B cell (primary cell): ENCODE measurements at regions not wholly inside any gene's neighbourhood (a gene's known extent, or its start where the extent isn't known, plus 50 kb on each side); places are given as distances from the start of the nearest gene placed in this dataset.

ENCODE experiments used
- ATAC-seq: fragments of 200-7000 bp; cut with Tn5 transposase; one replicate; pipeline ENCODE4 v1.10.0; 2021; ENCODE audit warnings: low read depth, mild to moderate bottlenecking, moderate number of reproducible peaks, moderate library complexity
- CTCF ChIA-PET: fragments of 350-600 bp; sonication (Branson Sonifier 250); formaldehyde crosslinking; loops from one replicate; lab custom pipeline; 2021; ENCODE audit warnings: antibody characterized with exemption, inconsistent platforms; lab: Charles Lee
- POLR2A ChIA-PET: fragments of 350-600 bp; sonication (Branson Sonifier 250); formaldehyde crosslinking; loops from one replicate; lab custom pipeline; 2021; ENCODE audit warnings: antibody characterized with exemption; lab: Charles Lee
- DNase-seq: peaks from one replicate; pipeline ENCODE4 v3.0.0; 2013
- H2AFZ ChIP-seq: 2 replicates; pipeline ENCODE4 v1.6.1; 2012; ENCODE audit warnings: mild to moderate bottlenecking, low read depth, low read length; ENCODE audit not compliant: insufficient read depth, poor library complexity, severe bottlenecking
- H3K27ac ChIP-seq, 2 donors: 1 replicate in 1 of 2; 2 replicates in 1 of 2; pipeline ENCODE4 v1.5.1; 2012 to 2013; ENCODE audit warnings: low read length in 2 of 2, mild to moderate bottlenecking in 2 of 2, moderate library complexity in 1 of 2
- H3K27me3 ChIP-seq, 4 experiments: fragments of 200-600 bp in 1 of 4; sonication (generic) in 1 of 4; replicated peaks in 1 of 4; 1 replicate in 2 of 4; 2 replicates in 2 of 4; pipeline versions ENCODE4 v1.6.1 to v1.7.0; 2013 to 2016; ENCODE audit warnings: low read length in 3 of 4, mild to moderate bottlenecking in 2 of 4, mixed read lengths in 1 of 4, moderate library complexity in 1 of 4; ENCODE audit not compliant: insufficient read depth in 4 of 4, control insufficient read depth in 3 of 4; ENCODE audit errors: control extremely low read depth in 1 of 4
- H3K36me3 ChIP-seq, 2 experiments: replicated peaks in 1 of 2; 1 replicate in 1 of 2; 2 replicates in 1 of 2; pipeline versions ENCODE4 v1.6.1 to v1.7.1; 2013; ENCODE audit warnings: low read length in 1 of 2; ENCODE audit not compliant: insufficient read depth in 2 of 2, control insufficient read depth in 1 of 2; ENCODE audit errors: control extremely low read depth in 1 of 2, extremely low read depth in 1 of 2
- H3K4me1 ChIP-seq, 2 donors: fragments of 200-600 bp in 1 of 2; sonication (generic) in 1 of 2; 1 replicate in 1 of 2; 2 replicates in 1 of 2; pipeline versions ENCODE4 v1.5.1 to v1.6.1; 2013 to 2017; ENCODE audit warnings: low read length in 2 of 2; ENCODE audit not compliant: control insufficient read depth in 2 of 2, insufficient read depth in 2 of 2
- H3K4me2 ChIP-seq: replicated peaks from 2 replicates; pipeline ENCODE3; 2012; ENCODE audit warnings: mild to moderate bottlenecking, low read depth, low read length; ENCODE audit not compliant: poor library complexity, severe bottlenecking
- H3K4me3 ChIP-seq, 5 experiments: fragments of 200-600 bp in 1 of 5; sonication (generic) in 1 of 5; 1 replicate in 3 of 5; 2 replicates in 2 of 5; pipeline versions ENCODE4 v1.5.1 to v1.7.0; 2011 to 2016; ENCODE audit warnings: low read length in 4 of 5, mild to moderate bottlenecking in 4 of 5, low read depth in 2 of 5, control low read depth in 1 of 5, moderate library complexity in 1 of 5; ENCODE audit not compliant: insufficient read depth in 1 of 5; ENCODE audit errors: control extremely low read depth in 1 of 5, extremely low read depth in 1 of 5
- H3K79me2 ChIP-seq: fragments of 200-600 bp; sonication (generic); one replicate; pipeline ENCODE4 v1.6.0; 2016; ENCODE audit warnings: low read length; ENCODE audit not compliant: control insufficient read depth, insufficient read depth
- H3K9ac ChIP-seq: fragments of 200-600 bp; sonication (generic); 2 replicates; pipeline ENCODE4 v1.6.1; 2017; ENCODE audit warnings: mild to moderate bottlenecking, low read length, moderate library complexity
- H3K9me3 ChIP-seq, 3 donors: one replicate each; pipeline versions ENCODE4 v1.6.1 to v1.7.1; 2013; ENCODE audit warnings: low read length in 2 of 3; ENCODE audit not compliant: control insufficient read depth in 2 of 3, insufficient read depth in 1 of 3; ENCODE audit errors: control extremely low read depth in 1 of 3
- H4K20me1 ChIP-seq: 2 replicates; pipeline ENCODE4 v1.6.0; 2012; ENCODE audit warnings: mild to moderate bottlenecking, low read length; ENCODE audit not compliant: insufficient read depth, control insufficient read depth, poor library complexity, severe bottlenecking
- H3K27ac Mint-ChIP-seq: one replicate; pipeline ENCODE4 v1.8.0; 2021; ENCODE audit warnings: mixed read lengths
- H3K27me3 Mint-ChIP-seq: one replicate; pipeline ENCODE4 v1.8.0; 2021; ENCODE audit warnings: mixed read lengths
- H3K4me1 Mint-ChIP-seq: one replicate; pipeline ENCODE4 v1.8.0; 2021; ENCODE audit warnings: mixed read lengths
- H3K4me3 Mint-ChIP-seq: one replicate; pipeline ENCODE4 v1.8.0; 2021; ENCODE audit warnings: mixed read lengths
- H3K9me3 Mint-ChIP-seq: one replicate; pipeline ENCODE4 v1.8.0; 2022; ENCODE audit warnings: mixed read lengths; ENCODE audit not compliant: insufficient read depth
- EZH2 ChIP-seq: IDR thresholded peaks from 2 replicates; pipeline ENCODE4 v1.6.1; 2012; ENCODE audit warnings: borderline replicate concordance, low read depth, mild to moderate bottlenecking, moderate library complexity, low read length; ENCODE audit not compliant: insufficient read depth, poor library complexity, severe bottlenecking
- WGBS: methylation state at CpG from one replicate; pipeline ENCODE4 v1.1.5; 2013; ENCODE audit warnings: missing lambda C conversion rate; ENCODE audit not compliant: insufficient coverage; 5-methylcytosine and 5-hydroxymethylcytosine counted together
- intact Hi-C: fragments of 100-400 bp; cut with micrococcal nuclease; formaldehyde crosslinking; loops from one replicate; pipeline ENCODE4 v1.10.0; 2022
- TF ChIP-seq, protein P1 (sequence below): fragments of 200-600 bp; IDR thresholded peaks from one replicate; pipeline ENCODE4 v1.8.0; 2022; ENCODE audit warnings: antibody characterized with exemption, mild to moderate bottlenecking

DNA sequence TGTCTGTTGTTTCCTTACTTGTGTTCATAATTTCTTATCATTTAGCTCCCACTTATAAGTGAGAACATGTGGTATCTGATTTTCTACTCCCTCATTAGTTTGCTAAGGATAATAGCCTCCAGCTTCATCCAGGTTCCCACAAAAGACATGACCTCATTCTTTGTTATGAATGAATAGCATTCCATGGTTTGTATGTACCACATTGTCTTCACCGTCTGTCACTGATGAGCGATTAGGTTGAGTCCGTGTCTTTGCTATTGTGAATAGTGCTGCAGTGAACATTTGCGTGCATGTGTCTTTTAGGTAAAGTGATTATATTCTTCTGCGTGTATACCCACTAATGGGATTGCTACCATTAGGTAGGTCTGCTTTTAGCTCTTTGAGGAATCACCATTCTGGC is 624.3 kb upstream of the EPHA5 start:
- H4K20me1 ChIP-seq, result no peaks in the 10 kb centered on the region
- no peaks in the 10 kb centered on the region for H3K27me3 ChIP-seq
- H3K4me1 ChIP-seq, result no peaks in the 10 kb centered on the region
- Mint-ChIP-seq H3K4me3 (no peak overlapping the region), H3K9me3 (no peaks in the 10 kb centered on the region), H3K4me1 (no peaks in the 10 kb centered on the region), H3K27me3 (no peaks in the 10 kb centered on the region), H3K27ac (no peak overlapping the region)
- H3K27ac ChIP-seq, result no peak overlapping the region
- H3K79me2 ChIP-seq, result no peaks in the 10 kb centered on the region
- POLR2A ChIA-PET, result no interaction called here
- DNase-seq (no peak), ATAC-seq (no peak)
- H2AFZ ChIP-seq, result no peak overlapping the region
- H3K9me3 ChIP-seq, result no peaks in the 10 kb centered on the region
- no peak overlapping the region for H3K4me2 ChIP-seq
- H3K36me3 ChIP-seq, result no peaks in the 10 kb centered on the region
- CTCF ChIA-PET, result no interaction called here
- no peak overlapping the region for H3K4me3 ChIP-seq
- TF ChIP-seq, protein P1, sequence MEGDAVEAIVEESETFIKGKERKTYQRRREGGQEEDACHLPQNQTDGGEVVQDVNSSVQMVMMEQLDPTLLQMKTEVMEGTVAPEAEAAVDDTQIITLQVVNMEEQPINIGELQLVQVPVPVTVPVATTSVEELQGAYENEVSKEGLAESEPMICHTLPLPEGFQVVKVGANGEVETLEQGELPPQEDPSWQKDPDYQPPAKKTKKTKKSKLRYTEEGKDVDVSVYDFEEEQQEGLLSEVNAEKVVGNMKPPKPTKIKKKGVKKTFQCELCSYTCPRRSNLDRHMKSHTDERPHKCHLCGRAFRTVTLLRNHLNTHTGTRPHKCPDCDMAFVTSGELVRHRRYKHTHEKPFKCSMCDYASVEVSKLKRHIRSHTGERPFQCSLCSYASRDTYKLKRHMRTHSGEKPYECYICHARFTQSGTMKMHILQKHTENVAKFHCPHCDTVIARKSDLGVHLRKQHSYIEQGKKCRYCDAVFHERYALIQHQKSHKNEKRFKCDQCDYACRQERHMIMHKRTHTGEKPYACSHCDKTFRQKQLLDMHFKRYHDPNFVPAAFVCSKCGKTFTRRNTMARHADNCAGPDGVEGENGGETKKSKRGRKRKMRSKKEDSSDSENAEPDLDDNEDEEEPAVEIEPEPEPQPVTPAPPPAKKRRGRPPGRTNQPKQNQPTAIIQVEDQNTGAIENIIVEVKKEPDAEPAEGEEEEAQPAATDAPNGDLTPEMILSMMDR, result no peak
- no peak for TF ChIP-seq EZH2
- intact Hi-C loops, result no loop called here
- WGBS, result 83% methylated on average over 1 of the region's 5 CpGs
- no peak overlapping the region for H3K9ac ChIP-seq

DNA sequence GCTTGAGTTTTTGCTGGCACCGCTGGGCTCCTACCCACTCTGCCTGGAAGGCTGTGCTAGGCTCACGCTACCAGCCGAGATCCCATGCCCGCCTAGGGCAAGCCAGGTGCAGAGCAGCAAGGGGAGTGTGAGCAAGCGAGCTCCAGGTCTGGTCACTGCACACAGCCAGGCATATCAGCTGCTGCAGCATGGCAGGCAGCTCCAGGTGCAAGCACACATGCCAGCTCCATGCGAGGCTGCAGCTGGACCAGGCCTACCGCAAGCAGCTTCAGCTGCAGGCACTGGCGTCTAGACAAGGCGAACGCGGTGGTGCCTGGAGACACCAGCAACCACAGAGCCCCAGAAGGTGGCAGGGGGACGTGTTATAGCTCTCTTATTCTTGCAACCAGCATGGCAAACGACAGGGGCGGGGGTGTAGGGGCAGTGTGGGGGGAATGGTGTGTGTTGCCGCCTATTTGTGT is 614.7 kb upstream of the EPHA5 start:
- intact Hi-C loops, result no loop called here
- Histone ChIP-seq H3K79me2 (no peaks in the 10 kb centered on the region), H3K9me3 (peaks cover 0 to 11% (median 2%) of the 10 kb centered on the region in 3 donors), H3K27ac (no peak overlapping the region), H3K36me3 (no peaks in the 10 kb centered on the region), H3K27me3 (no peaks in the 10 kb centered on the region), H3K9ac (no peak overlapping the region), H3K4me1 (no peaks in the 10 kb centered on the region), H3K4me3 (no peak overlapping the region), H4K20me1 (no peaks in the 10 kb centered on the region), H2AFZ (no peak overlapping the region), H3K4me2 (no peak overlapping the region)
- WGBS, result 93% methylated on average over 11 of the region's 15 CpGs
- DNase-seq (no peak), ATAC-seq (no peak)
- CTCF ChIA-PET, result no interaction called here
- POLR2A ChIA-PET, result no interaction called here
- Mint-ChIP-seq H3K4me1 (no peaks in the 10 kb centered on the region), H3K27me3 (no peaks in the 10 kb centered on the region), H3K4me3 (no peak overlapping the region), H3K9me3 (no peaks in the 10 kb centered on the region), H3K27ac (no peak overlapping the region)
- TF ChIP-seq, protein P1, result no peak
- TF ChIP-seq EZH2, result no peak
